Neural cell (in vitro differentiated cells): ENCODE measurements at regions not wholly inside any gene's neighbourhood (a gene's known extent, or its start where the extent isn't known, plus 50 kb on each side); places are given as distances from the start of the nearest gene placed in this dataset.

Source experiments
- CTCF ChIP-seq: fragments of 450-650 bp; IDR thresholded peaks from 2 replicates; pipeline ENCODE4 v1.5.1; 2014; ENCODE audit warnings: antibody characterized with exemption, mild to moderate bottlenecking, moderate library complexity; ENCODE audit not compliant: poor library complexity, severe bottlenecking
- EP300 ChIP-seq: fragments of 450-650 bp; conservative IDR thresholded peaks from 2 replicates; pipeline ENCODE4 v1.6.1; 2014; ENCODE audit warnings: antibody characterized with exemption, mild to moderate bottlenecking, moderate library complexity; ENCODE audit not compliant: poor library complexity, severe bottlenecking
- EZH2 ChIP-seq: fragments of 200-600, 300-800 bp; shearing (Covaris generic), sonication (generic); IDR thresholded peaks from 2 replicates; pipeline ENCODE4 v1.6.1; 2014; ENCODE audit warnings: antibody characterized with exemption, low read length, borderline replicate concordance, mild to moderate bottlenecking; ENCODE audit not compliant: insufficient read depth, poor library complexity, severe bottlenecking
- RAD21 ChIP-seq: fragments of 450-650 bp; conservative IDR thresholded peaks from 2 replicates; pipeline ENCODE4 v1.6.1; 2014; ENCODE audit warnings: antibody characterized with exemption, mild to moderate bottlenecking, moderate library complexity

GRCh38 chr5:22910523-22910922, 57.4 kb upstream of the CDH12 start:
- no peak for TF ChIP-seq CTCF
- TF ChIP-seq RAD21 = no peak
- TF ChIP-seq EP300 = no peak
- TF ChIP-seq EZH2 = no peak
